H1 (cell line): ENCODE measurements at regions not wholly inside any gene's neighbourhood (a gene's known extent, or its start where the extent isn't known, plus 50 kb on each side); places are given as distances from the start of the nearest gene placed in this dataset.
A peak's percentile ranks its signal among the peaks of the same experiment; 100 is the strongest.

Source experiments
- CBX8 ChIP-seq: fragments of 300-800, 300-1000 bp; sonication (generic); IDR thresholded peaks from 2 replicates; pipeline ENCODE4 v1.7.1; 2016; ENCODE audit warnings: low read depth, low read length, borderline replicate concordance
- CHD7 ChIP-seq: fragments of 300-600 bp; sonication (generic); IDR thresholded peaks from 2 replicates; pipeline ENCODE4 v1.7.1; 2012; ENCODE audit warnings: low read length, moderate library complexity, mild to moderate bottlenecking, inconsistent platforms; ENCODE audit not compliant: insufficient replicate concordance
- JUND ChIP-seq: IDR thresholded peaks from 2 replicates; pipeline ENCODE4 v1.6.1; 2011; ENCODE audit warnings: mild to moderate bottlenecking, improper control_type of control experiment, low read length
- KDM4A ChIP-seq: IDR thresholded peaks from one replicate; pipeline ENCODE4 v1.7.1; 2012; ENCODE audit warnings: low read depth, mild to moderate bottlenecking, moderate library complexity, low read length, inconsistent platforms; ENCODE audit not compliant: severe bottlenecking
- MAX ChIP-seq: IDR thresholded peaks from 2 replicates; pipeline ENCODE4 v1.6.1; 2012; ENCODE audit warnings: inconsistent platforms
- NANOG ChIP-seq: IDR thresholded peaks from 2 replicates; pipeline ENCODE4 v1.6.1; 2011; ENCODE audit warnings: low read length, low read depth, mild to moderate bottlenecking, inconsistent platforms; ENCODE audit not compliant: insufficient read depth, poor library complexity, severe bottlenecking
- SUZ12 ChIP-seq: fragments of 200-600 bp; sonication (generic); IDR thresholded peaks from 2 replicates; pipeline ENCODE4 v1.6.1; 2012; ENCODE audit warnings: mild to moderate bottlenecking, inconsistent platforms, low read length, moderate library complexity, mixed read lengths

- TF ChIP-seq CHD7 (no peak), NANOG (no peak), SUZ12 (peak; percentile 50; the same call in 1 of the 2 replicates), CBX8 (no peak), KDM4A (peak; percentile 51), MAX (no peak), JUND (no peak)
Measured at GRCh38 chr14:104461676-104462449, 117.7 kb upstream of the C14orf180 start (continued).
